Endothelial cell of umbilical vein (primary cell): ENCODE measurements at regions not wholly inside any gene's neighbourhood (a gene's known extent, or its start where the extent isn't known, plus 50 kb on each side); places are given as distances from the start of the nearest gene placed in this dataset.

Experiments
- BruUV-seq: library from RNA; stranded (reverse); fragments of 400-500 nt; replicated peaks from 2 replicates; lab custom pipeline; 2021; lab: Mats Ljungman, UMichigan
- CTCF ChIA-PET: fragments of 300-600, 350-600 bp; sonication (Branson Sonifier 250); formaldehyde crosslinking; loops from one replicate; lab custom pipeline; 2021; ENCODE audit warnings: antibody characterized with exemption, inconsistent platforms; lab: Charles Lee
- POLR2A ChIA-PET: fragments of 300-600, 350-600 bp; sonication (Branson Sonifier 250); formaldehyde crosslinking; loops from one replicate; lab custom pipeline; 2021; ENCODE audit warnings: antibody characterized with exemption, inconsistent platforms; lab: Charles Lee
- DNase-seq: peaks from one replicate; pipeline ENCODE4 v3.0.0-alpha.2; 2011; ENCODE audit warnings: low read depth, low spot score
- FAIRE-seq: peaks from 2 replicates; lab custom pipeline; 2011; peaks lifted over from hg19 to GRCh38; lab: Jason Lieb, UNC
- H2AFZ ChIP-seq: 2 replicates; pipeline ENCODE4 v1.6.0; 2012; ENCODE audit warnings: low read depth, low read length, control low read depth, inconsistent platforms
- H3K27ac ChIP-seq: 2 replicates; pipeline ENCODE4 v1.5.1; 2011; ENCODE audit warnings: low read depth, mild to moderate bottlenecking, control low read depth, low read length, moderate library complexity; ENCODE audit not compliant: insufficient read depth
- H3K27me3 ChIP-seq, 2 experiments: 2 replicates each; pipeline versions ENCODE4 v1.6.0 to v1.6.1; 2011; ENCODE audit warnings: low read length in 2 of 2, mixed read lengths in 1 of 2; ENCODE audit not compliant: control insufficient read depth in 2 of 2, insufficient read depth in 2 of 2
- H3K36me3 ChIP-seq, 2 experiments: 2 replicates in 1 of 2; 3 replicates in 1 of 2; pipeline ENCODE4 v1.5.1; 2011; ENCODE audit warnings: low read length in 2 of 2, mild to moderate bottlenecking in 1 of 2, moderate library complexity in 1 of 2; ENCODE audit not compliant: control insufficient read depth in 2 of 2, insufficient read depth in 2 of 2; ENCODE audit errors: extremely low read depth in 1 of 2
- H3K4me1 ChIP-seq: 3 replicates; pipeline ENCODE4 v1.5.1; 2011; ENCODE audit warnings: mild to moderate bottlenecking, low read length; ENCODE audit not compliant: control insufficient read depth, insufficient read depth; ENCODE audit errors: extremely low read depth
- H3K4me2 ChIP-seq: 2 replicates; pipeline ENCODE4 v1.6.1; 2011; ENCODE audit warnings: low read length, control low read depth, mixed read lengths; ENCODE audit not compliant: insufficient read depth
- H3K4me3 ChIP-seq, 3 experiments: fragments of 200-600 bp in 1 of 3; sonication (generic), shearing (Covaris generic) in 1 of 3; replicated peaks in 1 of 3; 2 replicates each; pipeline ENCODE4 v1.5.1; 2011 to 2016; ENCODE audit warnings: control low read depth in 3 of 3, low read length in 3 of 3, mild to moderate bottlenecking in 2 of 3, inconsistent platforms in 1 of 3, low read depth in 1 of 3, moderate library complexity in 1 of 3; ENCODE audit not compliant: insufficient read depth in 1 of 3
- H3K79me2 ChIP-seq: 2 replicates; pipeline ENCODE4 v1.6.0; 2012; ENCODE audit warnings: low read length, inconsistent platforms; ENCODE audit not compliant: control insufficient read depth, insufficient read depth
- H3K9ac ChIP-seq: replicated peaks from 2 replicates; pipeline ENCODE3; 2011; ENCODE audit warnings: low read length, control low read depth; ENCODE audit not compliant: insufficient read depth; ENCODE audit errors: extremely low read depth
- H3K9me1 ChIP-seq: replicated peaks from 3 replicates; pipeline ENCODE4 v1.6.0; 2011; ENCODE audit warnings: mild to moderate bottlenecking, low read length; ENCODE audit not compliant: control insufficient read depth, insufficient read depth; ENCODE audit errors: extremely low read depth
- H3K9me3 ChIP-seq: replicated peaks from 2 replicates; pipeline ENCODE4 v1.5.1; 2012; ENCODE audit warnings: low read length, inconsistent platforms; ENCODE audit not compliant: control insufficient read depth, insufficient read depth
- H4K20me1 ChIP-seq: replicated peaks from 2 replicates; pipeline ENCODE3; 2011; ENCODE audit warnings: mild to moderate bottlenecking, low read length; ENCODE audit not compliant: control insufficient read depth, insufficient read depth; ENCODE audit errors: extremely low read depth
- CTCF ChIP-seq, 2 donors: IDR thresholded peaks; 1 replicate in 1 of 2; 2 replicates in 1 of 2; pipeline ENCODE4 v1.5.1; 2011; ENCODE audit warnings: low read length in 2 of 2, mild to moderate bottlenecking in 2 of 2, moderate library complexity in 2 of 2, control low read depth in 1 of 2, inconsistent platforms in 1 of 2, low read depth in 1 of 2; ENCODE audit not compliant: insufficient read depth in 1 of 2; ENCODE audit errors: extremely low read depth in 1 of 2
- EZH2 ChIP-seq: IDR thresholded peaks from 2 replicates; pipeline ENCODE4 v1.6.1; 2012; ENCODE audit warnings: borderline replicate concordance, low read depth, mild to moderate bottlenecking, moderate library complexity, low read length, inconsistent platforms; ENCODE audit not compliant: severe bottlenecking
- FOS ChIP-seq: IDR thresholded peaks from 2 replicates; pipeline ENCODE4 v1.6.1; 2011; ENCODE audit warnings: mild to moderate bottlenecking, low read length, moderate library complexity, borderline replicate concordance; ENCODE audit not compliant: insufficient read depth
- GATA2 ChIP-seq: IDR thresholded peaks from 2 replicates; pipeline ENCODE4 v1.7.0; 2011; ENCODE audit warnings: low read depth, mild to moderate bottlenecking, moderate library complexity, mixed read lengths, low read length; ENCODE audit not compliant: insufficient read length, insufficient read depth
- JUN ChIP-seq: IDR thresholded peaks from 2 replicates; pipeline ENCODE4 v1.6.1; 2011; ENCODE audit warnings: borderline replicate concordance, low read depth; ENCODE audit not compliant: insufficient read length, insufficient read depth
- MAX ChIP-seq: IDR thresholded peaks from 2 replicates; pipeline ENCODE4 v1.6.1; 2011; ENCODE audit not compliant: insufficient read depth, insufficient read length
- MYC ChIP-seq: IDR thresholded peaks from one replicate; pipeline ENCODE4 v1.6.1; 2011; ENCODE audit warnings: mild to moderate bottlenecking, low read depth, low read length
- POLR2A ChIP-seq: IDR thresholded peaks from 2 replicates; pipeline ENCODE4 v1.6.1; 2012; ENCODE audit warnings: low read depth, mild to moderate bottlenecking, control low read depth, low read length
- POLR2AphosphoS5 ChIP-seq: IDR thresholded peaks from 2 replicates; pipeline ENCODE4 v1.6.1; 2012; ENCODE audit warnings: low read depth, mild to moderate bottlenecking, control low read depth, low read length, moderate library complexity; ENCODE audit not compliant: insufficient read depth
- dilution Hi-C: fragments of 300-500 bp; cut with MboI; formaldehyde crosslinking; loops from one replicate; pipeline ENCODE4 v1.15.0; 2019; ENCODE audit warnings: low sequenced_read_pairs; ENCODE audit not compliant: extremely low pct_ligation_motif_present
- intact Hi-C: fragments of 100-400 bp; cut with micrococcal nuclease; formaldehyde crosslinking; loops from one replicate; pipeline ENCODE4 v1.10.0; 2022

GRCh38 chr14:49997991-49998390, 105.1 kb downstream of the ARF6 start:
- Histone ChIP-seq H3K27me3 (no peaks in the 10 kb centered on the region), H3K4me2 (no peak overlapping the region), H3K27ac (no peak overlapping the region), H3K9me3 (no peaks in the 10 kb centered on the region), H3K4me1 (peaks cover 35% of the 10 kb centered on the region), H3K9me1 (no peaks in the 10 kb centered on the region), H3K4me3 (no peak overlapping the region), H3K36me3 (no peaks in the 10 kb centered on the region), H3K79me2 (no peaks in the 10 kb centered on the region), H2AFZ (no peak overlapping the region), H3K9ac (no peak overlapping the region), H4K20me1 (no peaks in the 10 kb centered on the region)
- DNase-seq, result no peak
- ChIA-PET CTCF (interaction anchor here (1.2 to 3.3 kb wide), 2 partner anchors 8 to 11 kb away, joined by 3 to 11 read pairs; no protein-coding TSS in a partner anchor), POLR2A (no interaction called here)
- no TSS peak for BruUV-seq
- dilution Hi-C loops (no loop called here), intact Hi-C loops (loop anchor here (2.0 kb wide), 1 partner anchor 25 kb away; no protein-coding TSS in a partner anchor)
- no peak for TF ChIP-seq FOS
- TF ChIP-seq POLR2AphosphoS5, result no peak
- no peak for TF ChIP-seq EZH2
- no peak for FAIRE-seq

- POLR2A ChIA-PET, result interaction anchor here (0.5 kb wide), 1 partner anchor 367 kb away, joined by 4 read pairs; no protein-coding TSS in a partner anchor
Measured at GRCh38 chr14:49999146-49999761, 106.4 kb downstream of the ARF6 start.

More at GRCh38 chr14:49999146-49999761, 106.4 kb downstream of the ARF6 start:
- Histone ChIP-seq H3K36me3 (no peaks in the 10 kb centered on the region), H3K79me2 (no peaks in the 10 kb centered on the region), H4K20me1 (no peaks in the 10 kb centered on the region), H3K4me2 (peak overlapping the region; percentile 53), H3K4me1 (peaks cover 39% of the 10 kb centered on the region), H3K27me3 (no peaks in the 10 kb centered on the region), H3K9me3 (no peaks in the 10 kb centered on the region), H2AFZ (peak overlapping the region; percentile 43), H3K4me3 (no peak overlapping the region), H3K27ac (peak overlapping the region; percentile 86), H3K9me1 (no peaks in the 10 kb centered on the region), H3K9ac (peak overlapping the region; percentile 45)
- dilution Hi-C loops (no loop called here), intact Hi-C loops (loop anchor here (1.0 to 2.0 kb wide), 3 partner anchors 26 to 107 kb away; no protein-coding TSS in a partner anchor)
- TSS peak; percentile 72 for BruUV-seq
- CTCF ChIA-PET, result interaction anchor here (0.9 to 3.3 kb wide), 11 partner anchors 12 to 138 kb away, joined by 3 to 12 read pairs (median 5); partner anchors contain the start of gene ARF6
- FAIRE-seq (peak; percentile 94), DNase-seq (peak; percentile 76)
- TF ChIP-seq JUN (peak; percentile 11), MAX (no peak), MYC (no peak), POLR2AphosphoS5 (peak; percentile 58), CTCF (IDR thresholded peaks at IDR 0.05; ENCODE audit: extremely low read depth in 1 of 2, insufficient read depth in 1 of 2, low read depth in 1 of 2, low read length in 2 of 2) (no peak), GATA2 (peak; percentile 91), FOS (peak; percentile 80), EZH2 (no peak), POLR2A (peak; percentile 41)
